Heart left ventricle (tissue), 16 donors: ENCODE measurements at regions not wholly inside any gene's neighbourhood (a gene's known extent, or its start where the extent isn't known, plus 50 kb on each side); places are given as distances from the start of the nearest gene placed in this dataset.

Experiments
- ATAC-seq, 4 donors: fragments of 200-7000 bp; cut with Tn5 transposase; one replicate each; pipeline ENCODE4 v1.9.1; 2020 to 2022; ENCODE audit warnings: moderate library complexity in 4 of 4, mild to moderate bottlenecking in 3 of 4, moderate number of reproducible peaks in 1 of 4
- DNase-seq, 5 donors: peaks; one replicate each; pipeline ENCODE4 v3.0.0-alpha.2; 2020
- H3K27ac ChIP-seq, 12 donors: fragments of 200-600 bp; sonication (generic) in 4 of 12; one replicate each; pipeline versions ENCODE4 v1.5.0 to v1.8.0; 2016 to 2022; ENCODE audit warnings: mild to moderate bottlenecking in 2 of 12
- H3K27me3 ChIP-seq, 9 donors: fragments of 200-600 bp; sonication (generic) in 2 of 9; one replicate each; pipeline versions ENCODE4 v1.5.1 to v1.8.0; 2016 to 2022; ENCODE audit warnings: mild to moderate bottlenecking in 3 of 9
- H3K36me3 ChIP-seq, 9 donors: fragments of 200-600 bp; sonication (generic) in 2 of 9; one replicate each; pipeline versions ENCODE4 v1.5.0 to v1.8.0; 2018 to 2022; ENCODE audit warnings: mild to moderate bottlenecking in 2 of 9
- H3K4me1 ChIP-seq, 12 donors: fragments of 200-600 bp; sonication (generic) in 4 of 12; one replicate each; pipeline versions ENCODE4 v1.5.0 to v1.8.0; 2016 to 2022; ENCODE audit warnings: mild to moderate bottlenecking in 3 of 12
- H3K4me3 ChIP-seq, 12 donors: fragments of 200-600 bp; sonication (generic) in 4 of 12; one replicate each; pipeline versions ENCODE4 v1.5.0 to v1.8.0; 2017 to 2022; ENCODE audit warnings: mild to moderate bottlenecking in 9 of 12, moderate library complexity in 4 of 12
- H3K9me3 ChIP-seq, 12 donors: fragments of 200-600 bp; sonication (generic) in 4 of 12; one replicate each; pipeline versions ENCODE4 v1.5.0 to v1.8.0; 2016 to 2022; ENCODE audit warnings: mild to moderate bottlenecking in 1 of 12
- POLR2A ChIP-seq, 2 donors: fragments of 450-650 bp; IDR thresholded peaks; one replicate each; pipeline ENCODE4 v1.6.1; 2017; ENCODE audit warnings: antibody characterized with exemption in 2 of 2, mild to moderate bottlenecking in 2 of 2, moderate library complexity in 2 of 2
- WGBS, 4 donors: extraction: QIAGEN DNeasy Blood & Tissue Kit in 2 of 4; methylation state at CpG; one replicate each; pipeline versions ENCODE4 v1.1.5 to v1.1.7; 2013 to 2018; 5-methylcytosine and 5-hydroxymethylcytosine counted together
- intact Hi-C, 10 donors: fragments of 100-400 bp; cut with DNase I; formaldehyde crosslinking; loops; one replicate each; pipeline versions ENCODE4 v1.11.1 to v1.14.2; 2022
- TF ChIP-seq, protein P1 (sequence below), 12 donors: fragments of 200-600 bp; sonication (generic) in 4 of 12; IDR thresholded peaks; one replicate each; pipeline versions ENCODE4 v1.5.0 to v1.8.0; 2018 to 2022; ENCODE audit warnings: antibody characterized with exemption in 12 of 12, mild to moderate bottlenecking in 5 of 12
- donor health status: ischemic (EF 13 %, LVEDD 7.1; RV severe dilation, severe dysfunction).
- donor health status: healthy with polysubstance abuse.
- donor health status: DM: no; HTN: yes; CAD: no.
- donor health status: DM: no; HTN: no; CAD: no.
- donor health status: ischemic (EF 25% LVEDD 6.9; RV normal size, moderate dysfunction).
- donor health status: ischemic (EF 25% LVEDD 5.7; RV mildly dilated, moderate dysfunction).
- donor health status: healthy.
- donor health status: DM: yes; HTN: yes; CAD: no.
- donor health status: ischemic (EF 35%, LVEDD 5.7; RV mildly dilated, moderate dysfunction).
- donor health status: nonischemic (EF 11% LVEDD 7.7; RV severe dilation, severe dysfunction).
- donor health status: DM: yes; HTN: yes; CAD: no.
- donor health status: PGD.
- donor health status: ischemic (EF 29% LVEDD 5.4; RV normal size, mild dysfunction).
- donor health status: nonischemic (EF 23%, LVEDD 6.1; RV moderate dilation, normal function).

DNA sequence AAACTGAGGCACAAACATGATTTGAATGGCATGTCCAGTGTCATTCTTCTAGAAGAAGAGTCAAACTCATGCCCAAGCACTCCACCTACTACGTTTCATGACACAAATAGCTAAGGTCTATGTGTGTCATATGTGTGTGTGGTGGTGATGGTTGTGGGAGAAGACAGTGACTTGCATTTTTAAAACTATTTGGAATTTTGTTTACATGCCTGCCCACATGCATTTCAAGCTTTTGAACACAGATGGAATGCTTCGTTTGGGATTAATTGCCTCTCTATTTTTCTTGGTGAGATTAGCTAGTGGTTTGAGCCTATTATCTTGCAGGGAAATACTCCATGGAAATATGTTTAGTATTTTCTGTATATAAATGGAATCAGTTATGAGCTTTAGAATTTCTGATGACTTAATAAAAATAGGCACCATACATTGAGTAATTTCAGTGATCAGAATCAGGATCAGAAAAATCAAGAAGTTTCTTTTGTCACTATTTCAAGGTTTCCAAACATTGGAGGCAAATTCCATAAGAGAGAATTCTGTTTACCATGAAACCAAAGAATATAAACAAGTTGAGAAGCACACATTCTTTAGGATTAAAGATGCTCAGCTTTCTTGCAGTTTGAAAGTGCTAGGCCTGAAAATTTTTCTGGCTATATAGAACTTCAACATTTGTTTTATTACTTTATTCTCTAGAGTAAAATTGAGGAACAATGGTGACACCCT, 260.3 kb upstream of the SEMA6A start:
- H3K27me3 ChIP-seq: no peaks in the 10 kb centered on the region
- intact Hi-C loops: no loop called here
- WGBS, 4 donors: 56 to 82% (median 75%) methylated on average over 2 of the region's 2 CpGs
- DNase-seq: no peak
- peaks cover 0 to 12% (median 0%) of the 10 kb centered on the region in 12 donors for H3K4me1 ChIP-seq
- no peak for ATAC-seq
- no peaks in the 10 kb centered on the region for H3K36me3 ChIP-seq
- peaks cover 0 to 11% (median 0%) of the 10 kb centered on the region in 12 donors for H3K9me3 ChIP-seq
- no peak overlapping the region for H3K27ac ChIP-seq
- H3K4me3 ChIP-seq: no peak overlapping the region
- TF ChIP-seq, protein P1, sequence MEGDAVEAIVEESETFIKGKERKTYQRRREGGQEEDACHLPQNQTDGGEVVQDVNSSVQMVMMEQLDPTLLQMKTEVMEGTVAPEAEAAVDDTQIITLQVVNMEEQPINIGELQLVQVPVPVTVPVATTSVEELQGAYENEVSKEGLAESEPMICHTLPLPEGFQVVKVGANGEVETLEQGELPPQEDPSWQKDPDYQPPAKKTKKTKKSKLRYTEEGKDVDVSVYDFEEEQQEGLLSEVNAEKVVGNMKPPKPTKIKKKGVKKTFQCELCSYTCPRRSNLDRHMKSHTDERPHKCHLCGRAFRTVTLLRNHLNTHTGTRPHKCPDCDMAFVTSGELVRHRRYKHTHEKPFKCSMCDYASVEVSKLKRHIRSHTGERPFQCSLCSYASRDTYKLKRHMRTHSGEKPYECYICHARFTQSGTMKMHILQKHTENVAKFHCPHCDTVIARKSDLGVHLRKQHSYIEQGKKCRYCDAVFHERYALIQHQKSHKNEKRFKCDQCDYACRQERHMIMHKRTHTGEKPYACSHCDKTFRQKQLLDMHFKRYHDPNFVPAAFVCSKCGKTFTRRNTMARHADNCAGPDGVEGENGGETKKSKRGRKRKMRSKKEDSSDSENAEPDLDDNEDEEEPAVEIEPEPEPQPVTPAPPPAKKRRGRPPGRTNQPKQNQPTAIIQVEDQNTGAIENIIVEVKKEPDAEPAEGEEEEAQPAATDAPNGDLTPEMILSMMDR (IDR thresholded peaks at IDR 0.05): no peak
- TF ChIP-seq POLR2A (IDR thresholded peaks at IDR 0.05): no peak

DNA sequence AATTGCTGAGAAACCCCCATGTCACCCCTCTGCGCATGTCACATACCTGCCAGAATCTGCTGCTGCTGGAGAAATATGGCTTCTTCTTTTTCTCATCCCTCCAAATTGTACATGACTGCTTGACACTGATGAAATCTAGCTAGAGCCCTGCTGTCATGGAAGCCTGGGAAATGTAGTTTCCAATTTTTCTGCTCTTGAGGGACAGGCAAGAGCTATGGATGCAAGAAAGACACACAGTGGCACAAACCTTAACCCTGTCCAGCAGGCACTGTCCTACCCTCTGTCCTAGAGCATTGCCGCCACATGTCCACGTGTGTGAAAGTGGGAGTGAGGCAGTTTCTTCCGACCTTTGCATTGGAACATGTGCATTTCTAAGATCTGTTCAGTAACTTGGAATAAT, 255.5 kb upstream of the SEMA6A start:
- WGBS, 4 donors: 92 to 95% (median 92%) methylated on average over 4 of the region's 4 CpGs

DNA sequence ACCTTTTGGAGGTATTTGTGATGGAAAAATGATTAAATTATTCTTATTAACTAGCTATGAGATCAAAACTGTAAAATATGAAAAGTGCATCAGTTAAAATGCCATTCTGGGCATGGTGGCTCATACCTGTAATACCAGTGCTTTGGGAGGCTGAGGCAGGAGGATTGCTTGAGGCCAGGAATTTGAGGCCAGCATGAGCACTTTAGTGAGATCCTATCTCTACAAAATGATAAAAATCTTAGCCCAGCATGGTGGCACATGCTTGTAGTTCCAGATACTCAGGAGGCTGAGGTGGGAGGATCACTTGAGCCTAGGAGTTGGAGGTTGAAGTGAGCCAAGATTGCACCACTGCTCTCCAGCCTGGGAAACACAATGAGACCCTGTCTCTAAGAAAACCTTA, 252.5 kb upstream of the SEMA6A start:
- no peak overlapping the region for H3K27ac ChIP-seq
- DNase-seq: no peak
- no peaks in the 10 kb centered on the region for H3K27me3 ChIP-seq
- intact Hi-C loops: no loop called here
- no peak for ATAC-seq
- H3K9me3 ChIP-seq: no peaks in the 10 kb centered on the region
- H3K4me3 ChIP-seq: no peak overlapping the region
- no peaks in the 10 kb centered on the region for H3K4me1 ChIP-seq
- no peaks in the 10 kb centered on the region for H3K36me3 ChIP-seq
- TF ChIP-seq, protein P1 (IDR thresholded peaks at IDR 0.05): no peak
- no peak for TF ChIP-seq POLR2A (IDR thresholded peaks at IDR 0.05)

More for the DNA sequence above, 255.5 kb upstream of the SEMA6A start:
- no peak for ATAC-seq
- H3K4me1 ChIP-seq: no peaks in the 10 kb centered on the region
- DNase-seq: no peak
- intact Hi-C loops: no loop called here
- H3K4me3 ChIP-seq: no peak overlapping the region
- H3K36me3 ChIP-seq: no peaks in the 10 kb centered on the region
- H3K27ac ChIP-seq: no peak overlapping the region
- TF ChIP-seq POLR2A (IDR thresholded peaks at IDR 0.05): no peak
- TF ChIP-seq, protein P1 (IDR thresholded peaks at IDR 0.05): no peak
- H3K9me3 ChIP-seq: no peaks in the 10 kb centered on the region
- no peaks in the 10 kb centered on the region for H3K27me3 ChIP-seq

DNA sequence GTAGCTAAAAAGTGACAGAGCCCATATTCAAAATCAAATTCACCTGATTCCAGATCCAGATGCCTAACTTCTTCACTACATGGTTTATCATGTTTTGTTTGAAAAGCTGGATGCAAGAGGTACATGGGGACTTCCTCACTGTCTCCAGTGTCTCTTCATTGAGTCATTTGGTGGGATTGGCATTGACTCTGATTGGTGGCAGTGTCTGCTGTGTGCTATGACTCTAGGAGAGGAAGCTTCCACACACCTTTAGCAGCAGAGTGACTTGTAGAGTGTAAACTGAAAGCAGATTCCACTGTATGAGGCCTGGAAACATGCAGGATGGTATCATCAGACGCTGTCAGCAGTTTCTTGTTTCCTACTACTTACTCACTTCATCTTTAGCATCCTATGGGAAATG, 250.9 kb upstream of the SEMA6A start:
- no peaks in the 10 kb centered on the region for H3K36me3 ChIP-seq
- TF ChIP-seq POLR2A (IDR thresholded peaks at IDR 0.05): no peak
- TF ChIP-seq, protein P1 (IDR thresholded peaks at IDR 0.05): no peak
- intact Hi-C loops: no loop called here

More for the DNA sequence above, 250.9 kb upstream of the SEMA6A start:
- 80 to 95% (median 83%) methylated on average over 1 of the region's 1 CpG for WGBS, 4 donors
- no peak overlapping the region for H3K4me3 ChIP-seq
- no peak overlapping the region for H3K27ac ChIP-seq
- H3K9me3 ChIP-seq: no peaks in the 10 kb centered on the region
- no peaks in the 10 kb centered on the region for H3K27me3 ChIP-seq
- no peaks in the 10 kb centered on the region for H3K4me1 ChIP-seq
- DNase-seq (no peak), ATAC-seq (no peak)
